ENCODE measurements at regions not wholly inside any gene's neighbourhood (a gene's known extent, or its start where the extent isn't known, plus 50 kb on each side); places are given as distances from the start of the nearest gene placed in this dataset.

- Histone ChIP-seq H3T11ph (ENCODE audit: low read length) (no peak overlapping the region), H3K56ac (ENCODE audit: insufficient read length, low read depth, low read length) (no peak overlapping the region), H3K18ac (ENCODE audit: insufficient read length, low read depth, low read length) (no peak overlapping the region), H4K91ac (ENCODE audit: insufficient read length, low read depth, low read length) (no peak overlapping the region), H2BK120ac (ENCODE audit: low read depth, low read length, poor library complexity, severe bottlenecking) (no peak overlapping the region), H3K9ac (ENCODE audit: extremely low read depth, insufficient read length, low read length) (no peak overlapping the region), H3K4me1 (ENCODE audit: insufficient read depth, low read length) (no peaks in the 10 kb centered on the region), H3K79me1 (ENCODE audit: insufficient read depth, low read depth, low read length, poor library complexity, severe bottlenecking) (no peaks in the 10 kb centered on the region), H3K23me2 (ENCODE audit: insufficient read length, low read depth, low read length, poor library complexity, severe bottlenecking) (no peaks in the 10 kb centered on the region), H3K4me2 (ENCODE audit: insufficient read depth, insufficient read length, low read length) (no peak overlapping the region), H3K79me2 (ENCODE audit: insufficient read depth, low read length) (no peaks in the 10 kb centered on the region), H3K9me3 (ENCODE audit: control insufficient read depth, low read depth, low read length) (no peaks in the 10 kb centered on the region), H2BK12ac (ENCODE audit: insufficient read length, low read depth, low read length) (no peak overlapping the region), H3K23ac (ENCODE audit: insufficient read length, low read depth, low read length) (no peak overlapping the region), H3K14ac (ENCODE audit: insufficient read depth, low read length) (no peak overlapping the region), H4K5ac (ENCODE audit: insufficient read length, low read depth, low read length) (no peak overlapping the region), H3K27ac (ENCODE audit: insufficient read length, low read depth, low read length) (no peak overlapping the region), H4K20me1 (ENCODE audit: control insufficient read depth, insufficient read depth, insufficient read length) (no peaks in the 10 kb centered on the region), H2BK5ac (ENCODE audit: insufficient read length, low read length) (no peak overlapping the region), H4K8ac (replicated peaks; ENCODE audit: insufficient read length, low read depth, low read length) (no peak overlapping the region), H2AFZ (ENCODE audit: low read length) (no peak overlapping the region), H3K4ac (ENCODE audit: low read depth, low read length) (no peak overlapping the region), H2BK20ac (ENCODE audit: low read depth, low read length, poor library complexity, severe bottlenecking) (no peak overlapping the region), H2BK15ac (ENCODE audit: low read depth, low read length) (no peak overlapping the region), H3K27me3 (ENCODE audit: insufficient read depth, low read length) (no peaks in the 10 kb centered on the region), H2AK5ac (ENCODE audit: insufficient read length, low read length) (no peak overlapping the region)
- no peak for TF ChIP-seq CTCF (conservative IDR thresholded peaks at IDR 0.05)
- Mint-ChIP-seq H3K4me3 (no peak overlapping the region), H3K36me3 (ENCODE audit: insufficient read depth in 1 of 3, low read depth in 3 of 3) (no peaks in the 10 kb centered on the region), H3K9me3 (no peaks in the 10 kb centered on the region), H3K27ac (no peak overlapping the region), H3K27me3 (ENCODE audit: low read depth) (peaks cover 5% of the 10 kb centered on the region), H3K4me1 (no peaks in the 10 kb centered on the region)
- no CpG with 5 or more reads among the region's 2 CpGs for WGBS (ENCODE audit: extremely low coverage, insufficient read length, low lambda C conversion rate)
- no peak for DNase-seq
Measured at GRCh38 chr15:57887825-57888224, 177.7 kb downstream of the ALDH1A2 start.
